OCI-LY1 (cell line): ENCODE measurements at regions not wholly inside any gene's neighbourhood (a gene's known extent, or its start where the extent isn't known, plus 50 kb on each side); places are given as distances from the start of the nearest gene placed in this dataset.
A peak's percentile ranks its signal among the peaks of the same experiment; 100 is the strongest.
"Not testable (repeated sequence)": the region's sequence is repeated elsewhere in the genome, so short reads cannot be mapped to it uniquely, and the experiment has no call there.

Experiments used
- H2AFZ ChIP-seq: fragments of 200-600 bp; sonication (generic), shearing (Covaris generic); 2 replicates; pipeline ENCODE4 v1.6.0; 2014; ENCODE audit warnings: antibody characterized with exemption, mild to moderate bottlenecking, low read length
- H3F3A ChIP-seq: fragments of 200-600 bp; sonication (generic), shearing (Covaris generic); 2 replicates; pipeline ENCODE4 v1.6.0; 2014; ENCODE audit warnings: mild to moderate bottlenecking, antibody characterized with exemption, low read length, moderate library complexity; ENCODE audit not compliant: insufficient read depth
- H3K27ac ChIP-seq: fragments of 200-600 bp; sonication (generic); 2 replicates; pipeline ENCODE4 v1.5.1; 2014; ENCODE audit warnings: low read length, mixed run types, mild to moderate bottlenecking, low read depth; ENCODE audit not compliant: poor library complexity, severe bottlenecking
- H3K27me3 ChIP-seq: fragments of 200-600 bp; sonication (generic); 2 replicates; pipeline ENCODE4 v1.6.0; 2014; ENCODE audit warnings: antibody characterized with exemption, mild to moderate bottlenecking, low read length, moderate library complexity; ENCODE audit not compliant: insufficient read depth
- H3K36me3 ChIP-seq: fragments of 200-600 bp; sonication (generic); 2 replicates; pipeline ENCODE4 v1.6.1; 2014; ENCODE audit warnings: mild to moderate bottlenecking, antibody characterized with exemption, low read length, moderate library complexity, mixed read lengths; ENCODE audit not compliant: insufficient read depth
- H3K4me1 ChIP-seq: fragments of 200-600 bp; sonication (generic); 2 replicates; pipeline ENCODE4 v1.5.1; 2014; ENCODE audit warnings: mild to moderate bottlenecking, low read length, moderate library complexity; ENCODE audit not compliant: insufficient read depth, severe bottlenecking
- H3K4me2 ChIP-seq: fragments of 200-600 bp; sonication (generic), shearing (Covaris generic); 2 replicates; pipeline ENCODE4 v1.6.1; 2014; ENCODE audit warnings: low read length
- H3K4me3 ChIP-seq: fragments of 200-600 bp; sonication (generic); 2 replicates; pipeline ENCODE4 v1.5.1; 2014; ENCODE audit warnings: low read length, low read depth, mild to moderate bottlenecking, mixed read lengths; ENCODE audit not compliant: poor library complexity, severe bottlenecking
- H3K79me2 ChIP-seq: fragments of 200-600 bp; shearing (Covaris generic); 2 replicates; pipeline ENCODE4 v1.6.1; 2016; ENCODE audit warnings: mixed run types, low read length, mixed read lengths; ENCODE audit not compliant: insufficient read depth
- H3K9ac ChIP-seq: fragments of 200-600 bp; sonication (generic), shearing (Covaris generic); 2 replicates; pipeline ENCODE4 v1.6.1; 2014; ENCODE audit warnings: mild to moderate bottlenecking, low read length, mixed read lengths
- H3K9me2 ChIP-seq: fragments of 200-600 bp; sonication (generic), shearing (Covaris generic); 2 replicates; pipeline ENCODE4 v1.6.1; 2014; ENCODE audit warnings: low read depth, mild to moderate bottlenecking, low read length, mixed read lengths
- H3K9me3 ChIP-seq: fragments of 200-600 bp; shearing (Covaris generic); 2 replicates; pipeline ENCODE4 v1.6.1; 2014; ENCODE audit warnings: low read length, mixed read lengths
- H4K20me1 ChIP-seq: fragments of 200-600 bp; sonication (generic), shearing (Covaris generic); 2 replicates; pipeline ENCODE4 v1.6.0; 2016; ENCODE audit warnings: mild to moderate bottlenecking, low read length; ENCODE audit not compliant: insufficient read depth
- EZH2 ChIP-seq: fragments of 200-600 bp; sonication (generic), shearing (Covaris generic); IDR thresholded peaks from 2 replicates; pipeline ENCODE4 v1.8.0; 2017; ENCODE audit warnings: borderline replicate concordance, mixed run types, mild to moderate bottlenecking, antibody characterized with exemption, low read length, moderate library complexity, mixed read lengths
- TF ChIP-seq, protein P1 (sequence below): fragments of 200-600 bp; sonication (generic), shearing (Covaris generic); IDR thresholded peaks from 2 replicates; pipeline ENCODE4 v1.5.1; 2017; ENCODE audit warnings: mild to moderate bottlenecking, antibody characterized with exemption, low read length, moderate library complexity, mixed read lengths

GRCh38 chr14:27750114-27750513 lies 1016.5 kb upstream of the FOXG1 start:
- TF ChIP-seq EZH2, result no peak
- TF ChIP-seq, protein P1, sequence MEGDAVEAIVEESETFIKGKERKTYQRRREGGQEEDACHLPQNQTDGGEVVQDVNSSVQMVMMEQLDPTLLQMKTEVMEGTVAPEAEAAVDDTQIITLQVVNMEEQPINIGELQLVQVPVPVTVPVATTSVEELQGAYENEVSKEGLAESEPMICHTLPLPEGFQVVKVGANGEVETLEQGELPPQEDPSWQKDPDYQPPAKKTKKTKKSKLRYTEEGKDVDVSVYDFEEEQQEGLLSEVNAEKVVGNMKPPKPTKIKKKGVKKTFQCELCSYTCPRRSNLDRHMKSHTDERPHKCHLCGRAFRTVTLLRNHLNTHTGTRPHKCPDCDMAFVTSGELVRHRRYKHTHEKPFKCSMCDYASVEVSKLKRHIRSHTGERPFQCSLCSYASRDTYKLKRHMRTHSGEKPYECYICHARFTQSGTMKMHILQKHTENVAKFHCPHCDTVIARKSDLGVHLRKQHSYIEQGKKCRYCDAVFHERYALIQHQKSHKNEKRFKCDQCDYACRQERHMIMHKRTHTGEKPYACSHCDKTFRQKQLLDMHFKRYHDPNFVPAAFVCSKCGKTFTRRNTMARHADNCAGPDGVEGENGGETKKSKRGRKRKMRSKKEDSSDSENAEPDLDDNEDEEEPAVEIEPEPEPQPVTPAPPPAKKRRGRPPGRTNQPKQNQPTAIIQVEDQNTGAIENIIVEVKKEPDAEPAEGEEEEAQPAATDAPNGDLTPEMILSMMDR, result no peak
- no peak overlapping the region; the same call in 1 of the 2 replicates for H2AFZ ChIP-seq
- H3K27ac ChIP-seq, result no peak overlapping the region
- no peak overlapping the region for H3K9ac ChIP-seq
- H3K9me2 ChIP-seq, result no peaks in the 10 kb centered on the region
- H3K27me3 ChIP-seq, result no peaks in the 10 kb centered on the region
- H3K4me3 ChIP-seq, result no peak overlapping the region
- peaks cover 8% of the 10 kb centered on the region for H3K4me1 ChIP-seq
- no peaks in the 10 kb centered on the region for H3F3A ChIP-seq
- no peaks in the 10 kb centered on the region for H3K9me3 ChIP-seq
- H3K4me2 ChIP-seq, result no peak overlapping the region
- no peaks in the 10 kb centered on the region for H3K79me2 ChIP-seq
- no peaks in the 10 kb centered on the region for H3K36me3 ChIP-seq
- no peaks in the 10 kb centered on the region for H4K20me1 ChIP-seq

- H3K79me2 ChIP-seq, H4K20me1 ChIP-seq, H3F3A ChIP-seq, H3K9me3 ChIP-seq, H3K4me1 ChIP-seq, H3K4me3 ChIP-seq, H2AFZ ChIP-seq, H3K9me2 ChIP-seq, H3K9ac ChIP-seq, H3K4me2 ChIP-seq, H3K27me3 ChIP-seq, H3K27ac ChIP-seq, H3K36me3 ChIP-seq: not testable (repeated sequence)
Observed at GRCh38 chr14:27757642-27758041, 1008.9 kb upstream of the FOXG1 start.

GRCh38 chr14:27760367-27760766 lies 1006.2 kb upstream of the FOXG1 start:
- not testable (repeated sequence) for H2AFZ ChIP-seq, H3K36me3 ChIP-seq, H4K20me1 ChIP-seq, H3K27ac ChIP-seq, H3K4me2 ChIP-seq, H3K79me2 ChIP-seq, H3K4me3 ChIP-seq, H3K4me1 ChIP-seq, H3F3A ChIP-seq, H3K9me2 ChIP-seq, H3K9ac ChIP-seq, H3K27me3 ChIP-seq, H3K9me3 ChIP-seq

- not testable (repeated sequence) for H3K9me3 ChIP-seq, H3K79me2 ChIP-seq, H3K27ac ChIP-seq, H3K4me2 ChIP-seq, H3K9ac ChIP-seq, H4K20me1 ChIP-seq, H3K9me2 ChIP-seq, H3F3A ChIP-seq, H2AFZ ChIP-seq, H3K4me1 ChIP-seq, H3K27me3 ChIP-seq, H3K36me3 ChIP-seq, H3K4me3 ChIP-seq
Observed at GRCh38 chr14:27799066-27800028, 967.2 kb upstream of the FOXG1 start.

GRCh38 chr14:27817746-27818430 lies 948.7 kb upstream of the FOXG1 start:
- peak overlapping the region; percentile 37; the same call in 1 of the 2 replicates for H3K9ac ChIP-seq
- H4K20me1 ChIP-seq, H3K9me2 ChIP-seq, H3K36me3 ChIP-seq, H2AFZ ChIP-seq, H3K9me3 ChIP-seq, H3K27me3 ChIP-seq, H3F3A ChIP-seq, H3K79me2 ChIP-seq: not testable (repeated sequence)
- H3K4me2 ChIP-seq, result peak overlapping the region; percentile 48
- H3K4me1 ChIP-seq, result peaks cover 39% of the 10 kb centered on the region
- peak overlapping the region; percentile 91 for H3K27ac ChIP-seq
- H3K4me3 ChIP-seq, result peak overlapping the region; percentile 15

DNA sequence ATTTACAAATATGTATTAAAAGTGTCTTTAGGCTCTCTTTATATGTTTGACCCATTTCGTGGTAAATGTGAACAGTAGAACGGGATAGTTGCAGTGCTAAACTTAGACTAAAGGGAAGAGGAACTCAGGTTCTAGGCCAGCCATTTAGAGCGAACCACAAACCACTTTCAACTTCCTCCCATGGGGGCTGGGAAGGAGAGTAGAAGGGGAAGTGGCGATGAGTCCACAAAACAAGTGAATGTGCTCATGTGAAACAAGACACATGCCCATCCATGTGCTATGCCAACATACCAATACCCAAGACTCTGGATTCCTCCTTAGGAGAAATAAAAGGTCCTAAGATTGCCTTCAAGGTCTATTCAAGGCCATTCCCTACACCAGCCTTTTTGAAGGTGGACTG lies 940.4 kb upstream of the FOXG1 start:
- not testable (repeated sequence) for H3K4me3 ChIP-seq, H3K36me3 ChIP-seq, H3K79me2 ChIP-seq, H3F3A ChIP-seq, H3K9me3 ChIP-seq, H3K27me3 ChIP-seq, H3K9ac ChIP-seq, H4K20me1 ChIP-seq, H3K9me2 ChIP-seq, H2AFZ ChIP-seq
- Histone ChIP-seq H3K4me2 (peak overlapping the region; percentile 11; the same call in 1 of the 2 replicates), H3K4me1 (peaks cover 27% of the 10 kb centered on the region), H3K27ac (peak overlapping the region; percentile 83)
